Activated B cell treated with CpG ODN at 0.5 μM for 24 hours (primary cell): ENCODE measurements at regions not wholly inside any gene's neighbourhood (a gene's known extent, or its start where the extent isn't known, plus 50 kb on each side); places are given as distances from the start of the nearest gene placed in this dataset.
"Not testable (repeated sequence)": the region's sequence is repeated elsewhere in the genome, so short reads cannot be mapped to it uniquely, and the experiment has no call there.

Source experiments
- ATAC-seq: fragments of 200-7000 bp; cut with Tn5 transposase; one replicate; pipeline ENCODE4 v1.10.0; 2021; ENCODE audit warnings: low read depth, mild to moderate bottlenecking, moderate library complexity
- CTCF ChIA-PET: fragments of 350-600 bp; sonication (Branson Sonifier 250); formaldehyde crosslinking; loops from one replicate; lab custom pipeline; 2021; ENCODE audit warnings: antibody characterized with exemption; lab: Charles Lee
- POLR2A ChIA-PET: fragments of 350-600 bp; sonication (Branson Sonifier 250); formaldehyde crosslinking; loops from one replicate; lab custom pipeline; 2021; ENCODE audit warnings: antibody characterized with exemption; lab: Charles Lee
- DNase-seq: peaks from one replicate; pipeline ENCODE4 v3.0.0; 2022
- H3K27ac Mint-ChIP-seq: one replicate; pipeline ENCODE4 v1.8.0; 2020; ENCODE audit warnings: mixed read lengths
- H3K27me3 Mint-ChIP-seq: one replicate; pipeline ENCODE4 v1.8.0; 2021; ENCODE audit warnings: mixed read lengths
- H3K36me3 Mint-ChIP-seq: one replicate; pipeline ENCODE4 v1.8.0; 2021; ENCODE audit warnings: low read depth, mixed read lengths
- H3K4me1 Mint-ChIP-seq: one replicate; pipeline ENCODE4 v1.8.0; 2021; ENCODE audit warnings: mixed read lengths
- H3K4me3 Mint-ChIP-seq: one replicate; pipeline ENCODE4 v1.8.0; 2020; ENCODE audit warnings: mild to moderate bottlenecking, mixed read lengths
- H3K9me3 Mint-ChIP-seq: one replicate; pipeline ENCODE4 v1.8.0; 2020; ENCODE audit warnings: mixed read lengths
- CTCF ChIP-seq: fragments of 200-600 bp; IDR thresholded peaks from one replicate; pipeline ENCODE4 v1.8.0; 2022; ENCODE audit warnings: antibody characterized with exemption, mild to moderate bottlenecking
- intact Hi-C: fragments of 100-400 bp; cut with micrococcal nuclease; formaldehyde crosslinking; loops from one replicate; pipeline ENCODE4 v1.15.1; 2024

- Mint-ChIP-seq H3K36me3 (no peaks in the 10 kb centered on the region), H3K4me1 (no peaks in the 10 kb centered on the region), H3K9me3 (peaks cover 19% of the 10 kb centered on the region), H3K27me3 (peaks cover 2% of the 10 kb centered on the region), H3K27ac (no peak overlapping the region), H3K4me3 (no peak overlapping the region)
- intact Hi-C loops: loop anchor here (5.0 kb wide), 2 partner anchors 492 to 547 kb away; no protein-coding TSS in a partner anchor
- CTCF ChIA-PET: no interaction called here
- DNase-seq (no peak), ATAC-seq (no peak)
- TF ChIP-seq CTCF: no peak
- POLR2A ChIA-PET: no interaction called here
These were observed 383.7 kb upstream of the CAMK1G start for GRCh38 chr1:209199822-209200221.

- CTCF ChIA-PET: interaction anchor here (1.5 to 2.8 kb wide), 2 partner anchors 9 to 16 kb away, joined by 4 to 10 read pairs; no protein-coding TSS in a partner anchor
- intact Hi-C loops: loop anchor here (5.0 kb wide), 2 partner anchors 490 to 545 kb away; no protein-coding TSS in a partner anchor
- H3K27ac Mint-ChIP-seq, H3K36me3 Mint-ChIP-seq, POLR2A ChIA-PET, ATAC-seq, H3K9me3 Mint-ChIP-seq, DNase-seq, H3K4me3 Mint-ChIP-seq, H3K4me1 Mint-ChIP-seq: not testable (repeated sequence)
- peaks cover 11% of the 10 kb centered on the region for H3K27me3 Mint-ChIP-seq
These were observed 381.2 kb upstream of the CAMK1G start for GRCh38 chr1:209202321-209202720.

- intact Hi-C loops: loop anchor here (5.0 kb wide), 2 partner anchors 489 to 544 kb away; no protein-coding TSS in a partner anchor
- H3K9me3 Mint-ChIP-seq: no peaks in the 10 kb centered on the region
- no peak overlapping the region for H3K4me3 Mint-ChIP-seq
- H3K36me3 Mint-ChIP-seq: no peaks in the 10 kb centered on the region
- no peak overlapping the region for H3K27ac Mint-ChIP-seq
- no peak for DNase-seq
- H3K4me1 Mint-ChIP-seq: peaks cover 2% of the 10 kb centered on the region
- H3K27me3 Mint-ChIP-seq: peaks cover 14% of the 10 kb centered on the region
- no peak for TF ChIP-seq CTCF
- POLR2A ChIA-PET: no interaction called here
- CTCF ChIA-PET: interaction anchor here (1.5 to 2.8 kb wide), 2 partner anchors 8 to 16 kb away, joined by 4 to 10 read pairs; no protein-coding TSS in a partner anchor
- ATAC-seq: no peak
These were observed 380.5 kb upstream of the CAMK1G start for GRCh38 chr1:209202830-209203532.

GRCh38 chr1:209203533-209203895 lies 380.0 kb upstream of the CAMK1G start:
- Mint-ChIP-seq H3K27me3 (peaks cover 17% of the 10 kb centered on the region), H3K36me3 (no peaks in the 10 kb centered on the region), H3K4me3 (no peak overlapping the region), H3K4me1 (peaks cover 2% of the 10 kb centered on the region), H3K27ac (no peak overlapping the region), H3K9me3 (no peaks in the 10 kb centered on the region)
- POLR2A ChIA-PET: no interaction called here
- CTCF ChIA-PET: interaction anchor here (1.5 to 2.8 kb wide), 2 partner anchors 8 to 17 kb away, joined by 4 to 10 read pairs; no protein-coding TSS in a partner anchor
- ATAC-seq: no peak
- DNase-seq: no peak
- intact Hi-C loops: loop anchor here (5.0 kb wide), 2 partner anchors 489 to 544 kb away; no protein-coding TSS in a partner anchor
- TF ChIP-seq CTCF: no peak

- Mint-ChIP-seq H3K36me3 (no peaks in the 10 kb centered on the region), H3K27ac (no peak overlapping the region), H3K4me3 (no peak overlapping the region), H3K4me1 (peaks cover 2% of the 10 kb centered on the region), H3K9me3 (no peaks in the 10 kb centered on the region), H3K27me3 (peaks cover 21% of the 10 kb centered on the region)
- CTCF ChIA-PET: no interaction called here
- DNase-seq: no peak
- ATAC-seq: no peak
- TF ChIP-seq CTCF: no peak
- POLR2A ChIA-PET: no interaction called here
- intact Hi-C loops: no loop called here
These were observed 378.5 kb upstream of the CAMK1G start for GRCh38 chr1:209205039-209205438.
